AG08395 (cell line): ENCODE measurements at regions not wholly inside any gene's neighbourhood (a gene's known extent, or its start where the extent isn't known, plus 50 kb on each side); places are given as distances from the start of the nearest gene placed in this dataset.

Experiments
- DNase-seq: peaks from one replicate; pipeline ENCODE4 v3.0.0; 2012; ENCODE audit warnings: mixed read lengths, low spot score

- no peak for DNase-seq
These were observed 780.7 kb upstream of the TBX3 start for GRCh38 chr12:115464661-115465060.

- DNase-seq = no peak
These were observed 780.2 kb upstream of the TBX3 start for GRCh38 chr12:115464111-115464581.

- no peak for DNase-seq
These were observed 777.4 kb upstream of the TBX3 start for GRCh38 chr12:115461401-115461800.

GRCh38 chr12:115457798-115458197 lies 773.8 kb upstream of the TBX3 start:
- DNase-seq = no peak

- no peak for DNase-seq
These were observed 773.1 kb upstream of the TBX3 start for GRCh38 chr12:115456946-115457689.

- DNase-seq = no peak
These were observed 771.3 kb upstream of the TBX3 start for GRCh38 chr12:115455268-115455681.

GRCh38 chr12:115452751-115453281 lies 768.8 kb upstream of the TBX3 start:
- DNase-seq = no peak

- no peak for DNase-seq
These were observed 768.1 kb upstream of the TBX3 start for GRCh38 chr12:115451780-115452736.

GRCh38 chr12:115451151-115451779 lies 767.3 kb upstream of the TBX3 start:
- DNase-seq = no peak

- DNase-seq = no peak
These were observed 766.7 kb upstream of the TBX3 start for GRCh38 chr12:115450710-115451109.

GRCh38 chr12:115450017-115450416 lies 766.0 kb upstream of the TBX3 start:
- DNase-seq = no peak

GRCh38 chr12:115449526-115449925 lies 765.6 kb upstream of the TBX3 start:
- no peak for DNase-seq

GRCh38 chr12:115444346-115444745 lies 760.4 kb upstream of the TBX3 start:
- DNase-seq = peak; percentile 73

- DNase-seq = no peak
These were observed 759.5 kb upstream of the TBX3 start for GRCh38 chr12:115443351-115443938.

- DNase-seq = peak; percentile 82
These were observed 756.5 kb upstream of the TBX3 start for GRCh38 chr12:115440438-115440837.

GRCh38 chr12:115439008-115439601 lies 755.1 kb upstream of the TBX3 start:
- DNase-seq = no peak

- DNase-seq = no peak
These were observed 754.3 kb upstream of the TBX3 start for GRCh38 chr12:115438314-115438713.

- peak; percentile 17 for DNase-seq
These were observed 753.1 kb upstream of the TBX3 start for GRCh38 chr12:115437061-115437567.

GRCh38 chr12:115433014-115433634 lies 749.1 kb upstream of the TBX3 start:
- DNase-seq = no peak

- DNase-seq = no peak
These were observed 746.7 kb upstream of the TBX3 start for GRCh38 chr12:115430636-115431035.

GRCh38 chr12:115426732-115427131 lies 742.8 kb upstream of the TBX3 start:
- no peak for DNase-seq
